ENCODE measurements at regions not wholly inside any gene's neighbourhood (a gene's known extent, or its start where the extent isn't known, plus 50 kb on each side); places are given as distances from the start of the nearest gene placed in this dataset.
A peak's percentile ranks its signal among the peaks of the same experiment; 100 is the strongest.

DNA sequence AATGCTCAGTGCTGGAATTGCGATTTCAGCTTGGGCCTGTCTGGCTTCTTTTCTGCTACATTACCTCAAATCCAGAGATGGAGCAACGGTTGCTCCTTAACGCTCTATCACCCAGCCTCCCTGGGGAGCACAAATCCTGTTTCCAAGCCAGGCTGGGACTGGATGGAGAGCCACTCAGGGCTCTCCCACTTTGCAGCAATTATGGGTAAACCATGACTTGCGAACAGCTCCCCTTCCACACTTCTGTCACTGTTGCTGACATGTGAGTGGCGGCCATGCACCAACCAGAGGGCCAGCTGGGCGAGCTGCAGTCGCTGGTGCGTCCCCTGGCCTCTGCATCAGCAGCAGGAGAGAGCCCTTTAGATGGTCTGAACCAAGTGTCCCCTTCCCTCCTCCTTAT lies 65.1 kb upstream of the RAB4A start:
- no peak overlapping the region for H3K4me3 ChIP-seq
- H3K9me3 ChIP-seq: no peaks in the 10 kb centered on the region
- H3K36me3 ChIP-seq: no peaks in the 10 kb centered on the region
- H3K4me1 ChIP-seq: peaks cover 0 to 21% (median 17%) of the 10 kb centered on the region in 4 donors
- no peak for TF ChIP-seq CTCF (IDR thresholded peaks at IDR 0.05)
- peak overlapping the region; percentile 59 to 66 for H3K27ac ChIP-seq
- intact Hi-C loops (cut with DNase I; ENCODE audit: low total_unique reads): no loop called here
- no peak for DNase-seq
- H3K27me3 ChIP-seq: no peaks in the 10 kb centered on the region

GRCh38 chr1:229207916-229208315 lies 63.0 kb upstream of the RAB4A start:
- Histone ChIP-seq H3K9me3 (no peaks in the 10 kb centered on the region), H3K36me3 (no peaks in the 10 kb centered on the region), H3K4me3 (no peak overlapping the region), H3K4me1 (peaks cover 0 to 21% (median 17%) of the 10 kb centered on the region in 4 donors), H3K27ac (no peak overlapping the region), H3K27me3 (no peaks in the 10 kb centered on the region)
- no peak for DNase-seq
- TF ChIP-seq CTCF (IDR thresholded peaks at IDR 0.05): no peak
- intact Hi-C loops (cut with DNase I; ENCODE audit: low total_unique reads): no loop called here

GRCh38 chr1:229208481-229208880 lies 62.4 kb upstream of the RAB4A start:
- intact Hi-C loops (cut with DNase I; ENCODE audit: low total_unique reads): no loop called here
- no peaks in the 10 kb centered on the region for H3K9me3 ChIP-seq
- H3K27ac ChIP-seq: no peak overlapping the region
- no peak overlapping the region for H3K4me3 ChIP-seq
- H3K4me1 ChIP-seq: peaks cover 0 to 21% (median 17%) of the 10 kb centered on the region in 4 donors
- TF ChIP-seq CTCF (IDR thresholded peaks at IDR 0.05): no peak
- H3K27me3 ChIP-seq: no peaks in the 10 kb centered on the region
- H3K36me3 ChIP-seq: no peaks in the 10 kb centered on the region
- no peak for DNase-seq

- H3K9me3 ChIP-seq: no peaks in the 10 kb centered on the region
- no peak for TF ChIP-seq CTCF (IDR thresholded peaks at IDR 0.05)
- H3K4me3 ChIP-seq: no peak overlapping the region
- no peaks in the 10 kb centered on the region for H3K27me3 ChIP-seq
- intact Hi-C loops (cut with DNase I; ENCODE audit: low total_unique reads): no loop called here
- no peak overlapping the region for H3K27ac ChIP-seq
- no peak for DNase-seq
- no peaks in the 10 kb centered on the region for H3K36me3 ChIP-seq
- peaks cover 0 to 17% (median 15%) of the 10 kb centered on the region in 4 donors for H3K4me1 ChIP-seq
Observed at GRCh38 chr1:229209386-229209785, 61.5 kb upstream of the RAB4A start.

DNA sequence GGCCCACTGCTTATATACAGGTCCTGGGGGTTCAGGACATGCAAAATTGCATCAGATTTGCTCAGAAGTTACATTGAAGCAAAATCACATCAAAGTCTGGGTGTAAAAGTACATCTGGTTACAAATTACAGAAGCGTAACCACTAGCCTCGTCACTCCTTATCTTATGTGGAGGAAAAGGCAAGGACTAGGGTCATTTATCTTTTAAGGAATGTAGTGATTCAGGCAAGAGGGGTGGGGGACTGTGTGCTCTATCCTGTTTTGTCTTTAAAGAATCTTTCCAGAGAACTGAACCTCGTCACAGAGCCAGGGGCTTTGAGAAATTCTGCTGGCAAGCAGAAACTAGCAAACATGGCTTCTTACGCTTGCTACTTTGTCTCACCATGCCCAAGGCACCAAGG lies 61.1 kb upstream of the RAB4A start:
- no peak overlapping the region for H3K27ac ChIP-seq
- no peak overlapping the region for H3K4me3 ChIP-seq
- H3K4me1 ChIP-seq: peaks cover 0 to 12% (median 11%) of the 10 kb centered on the region in 4 donors
- H3K27me3 ChIP-seq: no peaks in the 10 kb centered on the region
- H3K36me3 ChIP-seq: no peaks in the 10 kb centered on the region
- intact Hi-C loops (cut with DNase I; ENCODE audit: low total_unique reads): no loop called here
- TF ChIP-seq CTCF (IDR thresholded peaks at IDR 0.05): no peak
- no peaks in the 10 kb centered on the region for H3K9me3 ChIP-seq
- DNase-seq: no peak

- no peaks in the 10 kb centered on the region for H3K9me3 ChIP-seq
- no peak for DNase-seq
- H3K4me3 ChIP-seq: no peak overlapping the region
- no peak overlapping the region for H3K27ac ChIP-seq
- intact Hi-C loops (cut with DNase I; ENCODE audit: low total_unique reads): no loop called here
- no peaks in the 10 kb centered on the region for H3K36me3 ChIP-seq
- no peaks in the 10 kb centered on the region for H3K27me3 ChIP-seq
- no peak for TF ChIP-seq CTCF (IDR thresholded peaks at IDR 0.05)
- peaks cover 0 to 2% (median 2%) of the 10 kb centered on the region in 4 donors for H3K4me1 ChIP-seq
Observed at GRCh38 chr1:229210844-229211243, 60.1 kb upstream of the RAB4A start.

All from tibial artery (tissue), 4 donors.